ENCODE measurements at regions not wholly inside any gene's neighbourhood (a gene's known extent, or its start where the extent isn't known, plus 50 kb on each side); places are given as distances from the start of the nearest gene placed in this dataset.
"Not testable (repeated sequence)": the region's sequence is repeated elsewhere in the genome, so short reads cannot be mapped to it uniquely, and the experiment has no call there.

- H3K4me3 ChIP-seq (ENCODE audit: low read depth, low read length): no peak overlapping the region
- in situ Hi-C loops (cut with HindIII; ENCODE audit: low pct_ligation_motif_present, low sequenced_read_pairs): no loop called here
- no peak for TF ChIP-seq CTCF (IDR thresholded peaks at IDR 0.05; ENCODE audit: low read depth, low read length, missing control alignments)
- H3K36me3 ChIP-seq (replicated peaks): no peaks in the 10 kb centered on the region
- peaks cover 2% of the 10 kb centered on the region for H3K27me3 ChIP-seq (replicated peaks)
- no peak overlapping the region for H3K27ac ChIP-seq
- DNase-seq: no peak
Measured at GRCh38 chr16:22652463-22652845, 141.8 kb downstream of the NPIPB5 start.

- H3K27ac ChIP-seq: no peak overlapping the region
- DNase-seq: no peak
- no peaks in the 10 kb centered on the region for H3K27me3 ChIP-seq (replicated peaks)
- no peak for TF ChIP-seq CTCF (IDR thresholded peaks at IDR 0.05; ENCODE audit: low read depth, low read length, missing control alignments)
- H3K4me3 ChIP-seq (ENCODE audit: low read depth, low read length): no peak overlapping the region
- in situ Hi-C loops (cut with HindIII; ENCODE audit: low pct_ligation_motif_present, low sequenced_read_pairs): no loop called here
- no peaks in the 10 kb centered on the region for H3K36me3 ChIP-seq (replicated peaks)
Measured at GRCh38 chr16:22653876-22654275, 143.2 kb downstream of the NPIPB5 start.

- DNase-seq; H3K4me3 ChIP-seq (ENCODE audit: low read depth, low read length); H3K27ac ChIP-seq; H3K36me3 ChIP-seq (replicated peaks); in situ Hi-C loops (cut with HindIII; ENCODE audit: low pct_ligation_motif_present, low sequenced_read_pairs); H3K27me3 ChIP-seq (replicated peaks): not testable (repeated sequence)
Measured at GRCh38 chr16:22656573-22656972, 145.9 kb downstream of the NPIPB5 start.

GRCh38 chr16:22659933-22660332, 149.2 kb downstream of the NPIPB5 start:
- no peaks in the 10 kb centered on the region for H3K27me3 ChIP-seq (replicated peaks)
- in situ Hi-C loops (cut with HindIII; ENCODE audit: low pct_ligation_motif_present, low sequenced_read_pairs): no loop called here
- TF ChIP-seq CTCF (IDR thresholded peaks at IDR 0.05; ENCODE audit: low read depth, low read length, missing control alignments): no peak

GRCh38 chr16:22660441-22661160, 149.9 kb downstream of the NPIPB5 start:
- in situ Hi-C loops (cut with HindIII; ENCODE audit: low pct_ligation_motif_present, low sequenced_read_pairs): no loop called here
- no peaks in the 10 kb centered on the region for H3K36me3 ChIP-seq (replicated peaks)

More at GRCh38 chr16:22659933-22660332, 149.2 kb downstream of the NPIPB5 start:
- no peak for DNase-seq
- H3K4me3 ChIP-seq (ENCODE audit: low read depth, low read length): no peak overlapping the region
- no peak overlapping the region for H3K27ac ChIP-seq
- no peaks in the 10 kb centered on the region for H3K36me3 ChIP-seq (replicated peaks)

GRCh38 chr16:22661161-22661647, 150.5 kb downstream of the NPIPB5 start:
- in situ Hi-C loops (cut with HindIII; ENCODE audit: low pct_ligation_motif_present, low sequenced_read_pairs): no loop called here
- DNase-seq: no peak
- no peak overlapping the region for H3K27ac ChIP-seq
- TF ChIP-seq CTCF (IDR thresholded peaks at IDR 0.05; ENCODE audit: low read depth, low read length, missing control alignments): no peak
- H3K36me3 ChIP-seq (replicated peaks): no peaks in the 10 kb centered on the region
- H3K27me3 ChIP-seq (replicated peaks): no peaks in the 10 kb centered on the region
- no peak overlapping the region for H3K4me3 ChIP-seq (ENCODE audit: low read depth, low read length)

More at GRCh38 chr16:22660441-22661160, 149.9 kb downstream of the NPIPB5 start:
- no peak overlapping the region for H3K4me3 ChIP-seq (ENCODE audit: low read depth, low read length)
- no peak for DNase-seq
- TF ChIP-seq CTCF (IDR thresholded peaks at IDR 0.05; ENCODE audit: low read depth, low read length, missing control alignments): no peak
- H3K27ac ChIP-seq: no peak overlapping the region
- H3K27me3 ChIP-seq (replicated peaks): no peaks in the 10 kb centered on the region

- in situ Hi-C loops (cut with HindIII; ENCODE audit: low pct_ligation_motif_present, low sequenced_read_pairs); H3K27me3 ChIP-seq (replicated peaks); H3K36me3 ChIP-seq (replicated peaks); H3K4me3 ChIP-seq (ENCODE audit: low read depth, low read length); H3K27ac ChIP-seq; DNase-seq: not testable (repeated sequence)
Measured at GRCh38 chr16:22662958-22663357, 151.0 kb upstream of the HS3ST2 start.
